LoVo (cell line): ENCODE measurements at regions not wholly inside any gene's neighbourhood (a gene's known extent, or its start where the extent isn't known, plus 50 kb on each side); places are given as distances from the start of the nearest gene placed in this dataset.
"Not testable (repeated sequence)": the region's sequence is repeated elsewhere in the genome, so short reads cannot be mapped to it uniquely, and the experiment has no call there.

Experiments used
- DNase-seq: peaks from one replicate; pipeline ENCODE4 v3.0.0-alpha.2; 2016; ENCODE audit warnings: low spot score

- no peak for DNase-seq
Measured at GRCh38 chr9:117775591-117775990, 71.4 kb downstream of the TLR4 start.

GRCh38 chr9:117777823-117778222 is 73.6 kb downstream of the TLR4 start:
- no peak for DNase-seq

GRCh38 chr9:117779760-117780159 is 75.6 kb downstream of the TLR4 start:
- DNase-seq = no peak

- DNase-seq = peak; percentile 52
Measured at GRCh38 chr9:117782931-117783788, 79.0 kb downstream of the TLR4 start.

GRCh38 chr9:117783828-117784227 is 79.6 kb downstream of the TLR4 start:
- no peak for DNase-seq

- no peak for DNase-seq
Measured at GRCh38 chr9:117784996-117785395, 80.8 kb downstream of the TLR4 start.

GRCh38 chr9:117787746-117788145 is 83.5 kb downstream of the TLR4 start:
- DNase-seq = no peak

GRCh38 chr9:117795271-117795670 is 91.1 kb downstream of the TLR4 start:
- no peak for DNase-seq

GRCh38 chr9:117796681-117797080 is 92.5 kb downstream of the TLR4 start:
- DNase-seq = no peak

- DNase-seq = no peak
Measured at GRCh38 chr9:117800389-117800788, 96.2 kb downstream of the TLR4 start.

GRCh38 chr9:117809751-117810150 is 105.5 kb downstream of the TLR4 start:
- no peak for DNase-seq

GRCh38 chr9:117815315-117815714 is 111.1 kb downstream of the TLR4 start:
- no peak for DNase-seq

GRCh38 chr9:117815948-117816347 is 111.7 kb downstream of the TLR4 start:
- DNase-seq = no peak

GRCh38 chr9:117821954-117822353 is 117.8 kb downstream of the TLR4 start:
- DNase-seq = no peak

GRCh38 chr9:117823576-117823975 is 119.4 kb downstream of the TLR4 start:
- no peak for DNase-seq

- no peak for DNase-seq
Measured at GRCh38 chr9:117825609-117826347, 121.6 kb downstream of the TLR4 start.

GRCh38 chr9:117826837-117827236 is 122.6 kb downstream of the TLR4 start:
- no peak for DNase-seq

GRCh38 chr9:117827456-117827855 is 123.3 kb downstream of the TLR4 start:
- no peak for DNase-seq

- no peak for DNase-seq
Measured at GRCh38 chr9:117828466-117828865, 124.3 kb downstream of the TLR4 start.

GRCh38 chr9:117835798-117836197 is 131.6 kb downstream of the TLR4 start:
- no peak for DNase-seq

- no peak for DNase-seq
Measured at GRCh38 chr9:117839862-117840261, 135.7 kb downstream of the TLR4 start.

GRCh38 chr9:117851836-117852461 is 147.7 kb downstream of the TLR4 start:
- not testable (repeated sequence) for DNase-seq

GRCh38 chr9:117858561-117858960 is 154.4 kb downstream of the TLR4 start:
- DNase-seq = no peak
